T-cell (primary cell): ENCODE measurements at regions not wholly inside any gene's neighbourhood (a gene's known extent, or its start where the extent isn't known, plus 50 kb on each side); places are given as distances from the start of the nearest gene placed in this dataset.

ENCODE experiments used
- ATAC-seq, 4 experiments: fragments of 200-7000 bp in 3 of 4; fragments of 150-1000 bp in 1 of 4; cut with Tn5 transposase; replicated peaks in 1 of 4; 1 replicate in 3 of 4; 2 replicates in 1 of 4; pipeline ENCODE4 v1.10.0; 2021; ENCODE audit warnings: moderate library complexity in 3 of 4, mild to moderate bottlenecking in 2 of 4, moderate number of reproducible peaks in 1 of 4
- CTCF ChIA-PET, 2 donors: fragments of 300-600 bp; sonication (Branson Sonifier 250); formaldehyde crosslinking; loops; one replicate each; lab custom pipeline; 2022; ENCODE audit warnings: antibody characterized with exemption in 2 of 2; lab: Charles Lee
- POLR2A ChIA-PET, 2 donors: fragments of 300-600 bp; sonication (Branson Sonifier 250); formaldehyde crosslinking; loops; one replicate each; lab custom pipeline; 2022; ENCODE audit warnings: antibody characterized with exemption in 2 of 2; lab: Charles Lee
- DNase-seq, 35 experiments: peaks; one replicate each; pipeline versions ENCODE4 v3.0.0 to v3.0.0-alpha.2; 2013 to 2023
- H3K27ac ChIP-seq: one replicate; pipeline ENCODE4 v1.5.1; 2013; ENCODE audit warnings: low read length
- H3K27me3 ChIP-seq, 2 experiments: replicated peaks in 1 of 2; 1 replicate in 1 of 2; 2 replicates in 1 of 2; pipeline versions ENCODE4 v1.6.1 to v1.7.0; 2013; ENCODE audit warnings: low read length in 1 of 2, mixed read lengths in 1 of 2; ENCODE audit not compliant: control insufficient read depth in 2 of 2, insufficient read depth in 2 of 2; ENCODE audit errors: extremely low read depth in 1 of 2
- H3K36me3 ChIP-seq, 2 donors: 1 replicate in 1 of 2; 2 replicates in 1 of 2; pipeline versions ENCODE4 v1.6.1 to v1.7.0; 2013; ENCODE audit warnings: low read length in 1 of 2; ENCODE audit not compliant: control insufficient read depth in 2 of 2, insufficient read depth in 1 of 2; ENCODE audit errors: extremely low read depth in 1 of 2
- H3K4me1 ChIP-seq, 2 experiments: 1 replicate in 1 of 2; 2 replicates in 1 of 2; pipeline versions ENCODE4 v1.6.1 to v1.7.0; 2013; ENCODE audit warnings: low read length in 2 of 2, mixed read lengths in 1 of 2; ENCODE audit not compliant: insufficient read depth in 2 of 2, control insufficient read depth in 1 of 2; ENCODE audit errors: extremely low read depth in 1 of 2
- H3K4me3 ChIP-seq, 2 donors: 1 replicate in 1 of 2; 2 replicates in 1 of 2; pipeline versions ENCODE4 v1.5.1 to v1.7.0; 2013; ENCODE audit warnings: mild to moderate bottlenecking in 2 of 2, low read length in 1 of 2, moderate library complexity in 1 of 2; ENCODE audit not compliant: control insufficient read depth in 1 of 2; ENCODE audit errors: extremely low read depth in 1 of 2
- H3K9me3 ChIP-seq: 2 replicates; pipeline ENCODE4 v1.7.0; 2013
- H3K27ac Mint-ChIP-seq, 2 donors: one replicate each; pipeline ENCODE4 v1.8.0; 2020 to 2021; ENCODE audit warnings: mild to moderate bottlenecking in 2 of 2, mixed read lengths in 2 of 2
- H3K27me3 Mint-ChIP-seq, 2 donors: one replicate each; pipeline ENCODE4 v1.8.0; 2021 to 2022; ENCODE audit warnings: mixed read lengths in 2 of 2
- H3K36me3 Mint-ChIP-seq: one replicate; pipeline ENCODE4 v1.8.0; 2021; ENCODE audit warnings: mixed read lengths
- H3K4me1 Mint-ChIP-seq, 3 donors: one replicate each; pipeline ENCODE4 v1.8.0; 2020 to 2022; ENCODE audit warnings: mixed read lengths in 3 of 3, mild to moderate bottlenecking in 1 of 3
- H3K4me3 Mint-ChIP-seq, 3 donors: one replicate each; pipeline ENCODE4 v1.8.0; 2020 to 2022; ENCODE audit warnings: mild to moderate bottlenecking in 3 of 3, mixed read lengths in 3 of 3, moderate library complexity in 3 of 3
- H3K9me3 Mint-ChIP-seq, 3 donors: one replicate each; pipeline ENCODE4 v1.8.0; 2020 to 2022; ENCODE audit warnings: mixed read lengths in 3 of 3
- WGBS: methylation state at CpG from one replicate; pipeline ENCODE4 v1.1.5; 2013; ENCODE audit warnings: missing lambda C conversion rate; ENCODE audit not compliant: insufficient coverage; 5-methylcytosine and 5-hydroxymethylcytosine counted together

GRCh38 chr12:125283521-125283920 lies 218.3 kb downstream of the AACS start:
- H3K36me3 ChIP-seq = no peaks in the 10 kb centered on the region
- ATAC-seq = no peak
- no peak overlapping the region for H3K27ac ChIP-seq
- WGBS = 92% methylated on average over 4 of the region's 9 CpGs
- Mint-ChIP-seq H3K36me3 (no peaks in the 10 kb centered on the region), H3K4me3 (no peak overlapping the region), H3K4me1 (peaks cover 0 to 8% (median 5%) of the 10 kb centered on the region in 3 donors), H3K9me3 (no peaks in the 10 kb centered on the region), H3K27me3 (peaks cover 18 to 28% of the 10 kb centered on the region in 2 donors), H3K27ac (no peak overlapping the region)
- CTCF ChIA-PET = no interaction called here
- no peak overlapping the region for H3K4me3 ChIP-seq
- POLR2A ChIA-PET = no interaction called here
- no peaks in the 10 kb centered on the region for H3K9me3 ChIP-seq
- H3K4me1 ChIP-seq = no peaks in the 10 kb centered on the region
- H3K27me3 ChIP-seq = peaks cover 0 to 21% of the 10 kb centered on the region in 2 experiments
- no peak for DNase-seq

DNA sequence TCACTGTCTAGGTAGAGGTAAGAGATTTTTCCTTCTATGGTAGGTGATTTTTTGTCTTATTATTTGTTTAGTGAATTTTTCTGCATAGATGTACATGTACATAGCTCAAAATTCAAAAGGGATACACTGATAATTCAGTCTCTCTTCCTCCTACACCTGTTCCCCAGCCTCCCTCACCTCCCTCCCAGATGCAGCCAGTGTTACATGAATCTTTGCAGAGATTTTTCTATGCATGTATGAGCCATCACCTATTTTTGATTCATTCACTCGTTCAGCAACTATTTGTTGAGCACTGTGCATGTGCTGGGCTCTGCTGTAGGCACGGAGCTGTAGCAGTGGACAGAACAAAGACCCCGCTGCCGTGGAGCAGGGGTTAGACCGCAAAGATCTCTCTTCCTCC lies 218.9 kb downstream of the AACS start:
- H3K27me3 Mint-ChIP-seq = peaks cover 18 to 28% of the 10 kb centered on the region in 2 donors
- no peak overlapping the region for H3K27ac ChIP-seq
- POLR2A ChIA-PET = no interaction called here
- H3K9me3 ChIP-seq = no peaks in the 10 kb centered on the region
- no peak overlapping the region for H3K27ac Mint-ChIP-seq
- no peak for DNase-seq
- H3K27me3 ChIP-seq = peaks cover 0 to 21% of the 10 kb centered on the region in 2 experiments
- H3K4me1 ChIP-seq = no peaks in the 10 kb centered on the region
- no peak overlapping the region for H3K4me3 Mint-ChIP-seq
- no peaks in the 10 kb centered on the region for H3K9me3 Mint-ChIP-seq
- H3K36me3 Mint-ChIP-seq = no peaks in the 10 kb centered on the region
- no peaks in the 10 kb centered on the region for H3K36me3 ChIP-seq
- peaks cover 0 to 8% (median 5%) of the 10 kb centered on the region in 3 donors for H3K4me1 Mint-ChIP-seq
- H3K4me3 ChIP-seq = no peak overlapping the region
- CTCF ChIA-PET = no interaction called here
- no peak for ATAC-seq
- WGBS = 94% methylated on average over 5 of the region's 5 CpGs

DNA sequence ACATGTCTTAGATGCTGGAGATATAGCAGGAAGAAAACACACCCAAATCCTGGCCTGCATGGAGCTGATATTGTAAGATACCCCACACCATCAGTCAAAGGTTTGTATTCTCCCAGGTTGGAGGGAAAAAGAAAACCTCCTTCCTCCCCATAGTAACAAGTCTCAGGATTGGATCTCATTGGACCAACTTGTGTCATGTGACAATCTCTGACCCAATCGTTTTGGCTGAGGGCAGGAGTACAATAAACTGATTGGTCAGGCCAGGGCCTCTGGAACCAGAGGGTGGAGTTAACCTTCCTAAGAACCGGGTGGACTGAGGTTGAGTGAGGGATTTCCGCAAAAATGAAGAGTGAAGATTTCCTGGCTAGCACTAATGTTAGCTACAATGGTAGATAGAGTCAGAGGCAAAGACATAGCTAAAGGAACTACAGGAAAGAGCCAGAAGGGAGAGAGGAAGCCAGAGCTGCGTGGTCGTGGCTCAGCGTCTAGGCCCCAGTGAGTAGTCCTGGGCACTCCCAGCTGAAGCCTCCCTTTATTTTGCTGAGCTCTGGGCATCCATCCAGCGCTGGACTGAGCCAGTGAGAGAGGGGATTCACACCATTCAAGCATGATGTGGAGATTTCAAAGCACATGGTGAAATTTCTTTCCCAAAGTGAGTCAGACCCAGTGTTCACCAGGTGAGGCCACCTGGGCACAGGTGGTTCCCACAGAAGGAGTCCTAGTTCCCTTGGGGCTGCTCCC lies 219.9 kb downstream of the AACS start:
- CTCF ChIA-PET = no interaction called here
- H3K27ac Mint-ChIP-seq = no peak overlapping the region

GRCh38 chr12:125286005-125286727 lies 220.9 kb downstream of the AACS start:
- H3K9me3 Mint-ChIP-seq = peaks cover 0 to 5% (median 0%) of the 10 kb centered on the region in 3 donors
- no peaks in the 10 kb centered on the region for H3K9me3 ChIP-seq
- peaks cover 5 to 31% of the 10 kb centered on the region in 2 donors for H3K27me3 Mint-ChIP-seq
- no peaks in the 10 kb centered on the region for H3K36me3 Mint-ChIP-seq
- H3K4me3 ChIP-seq = no peak overlapping the region
- POLR2A ChIA-PET = no interaction called here
- ATAC-seq (no peak), DNase-seq (no peak)
- no peaks in the 10 kb centered on the region for H3K36me3 ChIP-seq
- no peak overlapping the region for H3K27ac Mint-ChIP-seq
- H3K27ac ChIP-seq = no peak overlapping the region
- H3K27me3 ChIP-seq = peaks cover 0 to 15% of the 10 kb centered on the region in 2 experiments
- 100% methylated on average over 2 of the region's 7 CpGs for WGBS
- CTCF ChIA-PET = no interaction called here
- no peak overlapping the region for H3K4me3 Mint-ChIP-seq
- no peaks in the 10 kb centered on the region for H3K4me1 Mint-ChIP-seq
- no peaks in the 10 kb centered on the region for H3K4me1 ChIP-seq

More for the DNA sequence above, 219.9 kb downstream of the AACS start:
- no peak for DNase-seq
- WGBS = 80% methylated on average over 7 of the region's 7 CpGs
- ATAC-seq = no peak
- Histone ChIP-seq H3K36me3 (no peaks in the 10 kb centered on the region), H3K4me3 (no peak overlapping the region), H3K4me1 (no peaks in the 10 kb centered on the region), H3K27ac (no peak overlapping the region), H3K27me3 (peaks cover 0 to 21% of the 10 kb centered on the region in 2 experiments), H3K9me3 (no peaks in the 10 kb centered on the region)
- POLR2A ChIA-PET = no interaction called here
- Mint-ChIP-seq H3K4me1 (peaks cover 0 to 8% (median 5%) of the 10 kb centered on the region in 3 donors), H3K27me3 (peaks cover 11 to 34% of the 10 kb centered on the region in 2 donors), H3K9me3 (no peaks in the 10 kb centered on the region), H3K36me3 (no peaks in the 10 kb centered on the region), H3K4me3 (no peak overlapping the region)

DNA sequence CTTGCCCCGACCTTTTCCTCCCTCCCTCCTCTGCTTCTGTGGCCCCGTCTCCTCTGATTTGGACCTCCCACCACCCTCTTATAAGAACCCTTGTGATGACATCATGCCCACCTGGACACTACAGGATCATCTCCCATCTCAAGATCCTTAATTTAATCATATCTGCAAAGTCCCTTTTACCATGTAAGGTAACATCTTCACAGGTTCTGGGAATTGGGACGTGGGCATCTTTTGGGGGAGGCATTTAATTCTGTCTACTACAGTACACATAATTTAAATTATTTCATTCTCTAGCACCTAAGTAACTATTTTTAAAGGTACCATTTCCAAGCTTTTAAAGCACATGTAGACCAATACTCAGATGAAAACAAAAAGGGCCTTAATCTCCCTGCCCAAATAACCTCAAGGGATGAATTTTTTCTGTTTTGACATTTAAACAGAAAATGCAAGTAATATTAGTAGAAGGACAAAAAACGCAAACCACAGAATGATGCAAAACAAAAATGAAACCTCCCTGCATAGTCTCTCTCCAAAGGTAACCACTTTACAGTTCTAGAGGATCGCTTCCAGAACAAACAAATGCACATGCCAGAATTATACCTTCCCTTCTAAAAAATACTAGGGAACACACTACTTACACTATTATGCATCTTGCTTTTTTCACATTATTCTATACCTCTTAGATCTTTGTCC lies 222.1 kb downstream of the AACS start:
- WGBS = 63% methylated on average over 3 of the region's 5 CpGs
- no peak for DNase-seq
- CTCF ChIA-PET = no interaction called here
- Histone ChIP-seq H3K9me3 (no peaks in the 10 kb centered on the region), H3K27ac (no peak overlapping the region), H3K27me3 (peaks cover 0 to 12% of the 10 kb centered on the region in 2 experiments), H3K4me3 (no peak overlapping the region), H3K36me3 (no peaks in the 10 kb centered on the region), H3K4me1 (no peaks in the 10 kb centered on the region)
- peaks cover 2 to 26% of the 10 kb centered on the region in 2 donors for H3K27me3 Mint-ChIP-seq
- peaks cover 0 to 5% (median 0%) of the 10 kb centered on the region in 3 donors for H3K9me3 Mint-ChIP-seq
- POLR2A ChIA-PET = no interaction called here
- no peak overlapping the region for H3K27ac Mint-ChIP-seq
- no peak overlapping the region for H3K4me3 Mint-ChIP-seq
- ATAC-seq = no peak
- no peaks in the 10 kb centered on the region for H3K36me3 Mint-ChIP-seq
- H3K4me1 Mint-ChIP-seq = no peaks in the 10 kb centered on the region
